Right cardiac atrium (tissue), 5 donors: ENCODE measurements at regions not wholly inside any gene's neighbourhood (a gene's known extent, or its start where the extent isn't known, plus 50 kb on each side); places are given as distances from the start of the nearest gene placed in this dataset.

Experiments
- ATAC-seq, 2 donors: fragments of 200-7000 bp; cut with Tn5 transposase; one replicate each; pipeline versions ENCODE4 v1.8.0 to v1.9.1; 2020; ENCODE audit warnings: moderate library complexity in 2 of 2, mild to moderate bottlenecking in 1 of 2
- DNase-seq, 3 donors: peaks; one replicate each; pipeline ENCODE4 v3.0.0-alpha.2; 2020
- H3K27ac ChIP-seq: one replicate; pipeline ENCODE4 v1.5.1; 2013; ENCODE audit warnings: mild to moderate bottlenecking, low read length, control low read depth, moderate library complexity
- H3K27me3 ChIP-seq: one replicate; pipeline ENCODE4 v1.6.1; 2013; ENCODE audit not compliant: control insufficient read depth, insufficient read depth
- H3K4me1 ChIP-seq: one replicate; pipeline ENCODE4 v1.6.1; 2013; ENCODE audit warnings: low read length; ENCODE audit not compliant: control insufficient read depth, insufficient read depth
- H3K4me3 ChIP-seq: one replicate; pipeline ENCODE4 v1.5.1; 2013; ENCODE audit warnings: low read length, control low read depth
- H3K9me3 ChIP-seq: one replicate; pipeline ENCODE4 v1.6.1; 2013; ENCODE audit warnings: low read length; ENCODE audit not compliant: control insufficient read depth
- WGBS: extraction: QIAGEN DNeasy Blood & Tissue Kit; methylation state at CpG from one replicate; pipeline ENCODE4 v1.1.7; 2013; 5-methylcytosine and 5-hydroxymethylcytosine counted together
- intact Hi-C, 4 donors: fragments of 100-400 bp; cut with DNase I; formaldehyde crosslinking; loops; one replicate each; pipeline versions ENCODE4 v1.11.0 to v1.14.0; 2022 to 2023
- donor health status: healthy with polysubstance abuse.
- donor health status: DM: no; HTN: yes; CAD: no.
- donor health status: DM: no; HTN: no; CAD: no.
- donor health status: DM: no; HTN: yes; CAD: no; lungs with severe emphysema.
- donor health status: DM: yes; HTN: yes; CAD: no.

- no peak overlapping the region for H3K27ac ChIP-seq
- no peaks in the 10 kb centered on the region for H3K4me1 ChIP-seq
- no peak for ATAC-seq
- no peaks in the 10 kb centered on the region for H3K27me3 ChIP-seq
- H3K9me3 ChIP-seq: peaks cover 2% of the 10 kb centered on the region
- no peak for DNase-seq
- intact Hi-C loops: no loop called here
- no peak overlapping the region for H3K4me3 ChIP-seq
- 79% methylated on average over 4 of the region's 4 CpGs for WGBS
These were observed 58.2 kb downstream of the MEX3B start for GRCh38 chr15:81987628-81988027.

- no peaks in the 10 kb centered on the region for H3K27me3 ChIP-seq
These were observed 62.3 kb downstream of the MEX3B start for GRCh38 chr15:81983497-81983896.

GRCh38 chr15:81982808-81983207 is 63.0 kb downstream of the MEX3B start:
- 94% methylated on average over 5 of the region's 5 CpGs for WGBS
- Histone ChIP-seq H3K27me3 (no peaks in the 10 kb centered on the region), H3K4me1 (no peaks in the 10 kb centered on the region), H3K27ac (no peak overlapping the region), H3K9me3 (no peaks in the 10 kb centered on the region), H3K4me3 (no peak overlapping the region)
- ATAC-seq (no peak), DNase-seq (no peak)
- intact Hi-C loops: no loop called here

More at GRCh38 chr15:81983497-81983896, 62.3 kb downstream of the MEX3B start:
- intact Hi-C loops: no loop called here
- Histone ChIP-seq H3K4me3 (no peak overlapping the region), H3K27ac (no peak overlapping the region), H3K4me1 (no peaks in the 10 kb centered on the region), H3K9me3 (no peaks in the 10 kb centered on the region)
- WGBS: 88% methylated on average over 10 of the region's 10 CpGs
- ATAC-seq (no peak), DNase-seq (no peak)

GRCh38 chr15:81981908-81982307 is 63.9 kb downstream of the MEX3B start:
- H3K4me3 ChIP-seq: no peak overlapping the region
- intact Hi-C loops: no loop called here
- ATAC-seq (no peak), DNase-seq (no peak)
- no peak overlapping the region for H3K27ac ChIP-seq
- H3K4me1 ChIP-seq: no peaks in the 10 kb centered on the region
- H3K9me3 ChIP-seq: no peaks in the 10 kb centered on the region
- H3K27me3 ChIP-seq: no peaks in the 10 kb centered on the region
- 34% methylated on average over 3 of the region's 3 CpGs for WGBS

GRCh38 chr15:81977464-81977863 is 68.4 kb downstream of the MEX3B start:
- intact Hi-C loops: no loop called here
- Histone ChIP-seq H3K27ac (no peak overlapping the region), H3K27me3 (no peaks in the 10 kb centered on the region), H3K4me3 (no peak overlapping the region), H3K9me3 (no peaks in the 10 kb centered on the region), H3K4me1 (no peaks in the 10 kb centered on the region)
- DNase-seq (no peak), ATAC-seq (no peak)
- WGBS: 97% methylated on average over 1 of the region's 1 CpG

- no peak for ATAC-seq
- no peak overlapping the region for H3K27ac ChIP-seq
- DNase-seq: no peak
- H3K4me3 ChIP-seq: no peak overlapping the region
- WGBS: 84% methylated on average over 2 of the region's 2 CpGs
- no peaks in the 10 kb centered on the region for H3K27me3 ChIP-seq
- no peaks in the 10 kb centered on the region for H3K9me3 ChIP-seq
- no peaks in the 10 kb centered on the region for H3K4me1 ChIP-seq
- intact Hi-C loops: no loop called here
These were observed 77.1 kb downstream of the MEX3B start for GRCh38 chr15:81968691-81969090.

GRCh38 chr15:81966631-81967030 is 79.2 kb downstream of the MEX3B start:
- no peak for ATAC-seq
- intact Hi-C loops: no loop called here

GRCh38 chr15:81962482-81962881 is 83.3 kb downstream of the MEX3B start:
- Histone ChIP-seq H3K4me3 (no peak overlapping the region), H3K27me3 (no peaks in the 10 kb centered on the region), H3K27ac (no peak overlapping the region), H3K9me3 (no peaks in the 10 kb centered on the region), H3K4me1 (no peaks in the 10 kb centered on the region)
- ATAC-seq: no peak
- DNase-seq: no peak
- intact Hi-C loops: no loop called here

More at GRCh38 chr15:81966631-81967030, 79.2 kb downstream of the MEX3B start:
- no peaks in the 10 kb centered on the region for H3K9me3 ChIP-seq
- H3K27me3 ChIP-seq: no peaks in the 10 kb centered on the region
- H3K4me1 ChIP-seq: no peaks in the 10 kb centered on the region
- H3K4me3 ChIP-seq: no peak overlapping the region
- 47% methylated on average over 3 of the region's 3 CpGs for WGBS
- no peak for DNase-seq
- no peak overlapping the region for H3K27ac ChIP-seq

GRCh38 chr15:81959196-81959595 is 86.6 kb downstream of the MEX3B start:
- WGBS: 80% methylated on average over 3 of the region's 3 CpGs
- ATAC-seq (no peak), DNase-seq (no peak)
- no peak overlapping the region for H3K27ac ChIP-seq
- intact Hi-C loops: no loop called here
- H3K4me3 ChIP-seq: no peak overlapping the region
- H3K27me3 ChIP-seq: no peaks in the 10 kb centered on the region
- no peaks in the 10 kb centered on the region for H3K9me3 ChIP-seq
- no peaks in the 10 kb centered on the region for H3K4me1 ChIP-seq

GRCh38 chr15:81957698-81958097 is 88.1 kb downstream of the MEX3B start:
- WGBS: 83% methylated on average over 4 of the region's 4 CpGs
- intact Hi-C loops: no loop called here

GRCh38 chr15:81955382-81956062 is 90.3 kb downstream of the MEX3B start:
- no peak for ATAC-seq
- no peaks in the 10 kb centered on the region for H3K27me3 ChIP-seq
- WGBS: 87% methylated on average over 6 of the region's 6 CpGs

More at GRCh38 chr15:81957698-81958097, 88.1 kb downstream of the MEX3B start:
- ATAC-seq (no peak), DNase-seq (no peak)
- H3K4me1 ChIP-seq: no peaks in the 10 kb centered on the region
- H3K9me3 ChIP-seq: no peaks in the 10 kb centered on the region
- no peak overlapping the region for H3K4me3 ChIP-seq
- no peak overlapping the region for H3K27ac ChIP-seq
- no peaks in the 10 kb centered on the region for H3K27me3 ChIP-seq

More at GRCh38 chr15:81955382-81956062, 90.3 kb downstream of the MEX3B start:
- Histone ChIP-seq H3K9me3 (no peaks in the 10 kb centered on the region), H3K4me1 (no peaks in the 10 kb centered on the region), H3K4me3 (no peak overlapping the region), H3K27ac (no peak overlapping the region)
- intact Hi-C loops: no loop called here
- no peak for DNase-seq
